ENCODE measurements at regions not wholly inside any gene's neighbourhood (a gene's known extent, or its start where the extent isn't known, plus 50 kb on each side); places are given as distances from the start of the nearest gene placed in this dataset.

DNA sequence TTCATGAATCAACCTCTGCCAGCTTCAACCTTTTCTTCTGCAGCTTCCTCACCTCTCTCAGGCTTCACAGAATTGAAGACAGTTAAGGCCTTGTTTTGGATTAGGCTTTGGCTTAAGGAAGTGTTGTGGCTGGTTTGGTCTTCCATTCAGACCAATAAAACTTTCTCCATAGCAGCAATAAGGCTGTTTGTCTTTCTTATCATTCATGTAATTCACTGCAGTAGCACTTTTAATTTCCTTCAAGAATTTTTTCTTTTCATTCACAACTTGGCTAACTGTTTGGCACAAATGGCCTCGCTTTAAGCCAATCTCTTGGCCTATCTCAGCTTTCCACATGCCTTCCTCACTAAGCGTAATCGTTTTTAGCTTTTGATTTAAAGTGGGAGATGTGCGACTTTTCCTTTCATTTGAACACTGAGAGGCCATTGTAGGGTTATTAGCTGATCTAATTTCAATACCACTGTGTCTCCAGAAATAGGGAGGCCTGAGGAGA is 229.5 kb downstream of the IPO8 start:
- Histone ChIP-seq H3K36me3 (ENCODE audit: control insufficient read depth, insufficient read depth, low read length) (no peaks in the 10 kb centered on the region), H2BK120ac (ENCODE audit: low read depth, low read length) (no peak overlapping the region), H3K4ac (ENCODE audit: low read depth, low read length) (no peak overlapping the region), H4K8ac (ENCODE audit: low read depth in 2 of 2, low read length in 2 of 2) (no peak overlapping the region), H3K4me2 (ENCODE audit: low read depth, low read length) (no peak overlapping the region), H3K56ac (ENCODE audit: extremely low read depth, insufficient read depth, low read length) (no peak overlapping the region), H3K4me3 (ENCODE audit: insufficient read depth, low read depth, low read length) (no peak overlapping the region), H3K9me1 (ENCODE audit: insufficient read depth, low read length) (no peaks in the 10 kb centered on the region), H2AFZ (replicated peaks; ENCODE audit: low read length, poor library complexity) (no peak overlapping the region), H3K18ac (ENCODE audit: low read depth, low read length) (no peak overlapping the region), H2AK9ac (replicated peaks; ENCODE audit: low read depth, low read length, poor library complexity) (no peak overlapping the region), H3K27ac (ENCODE audit: insufficient read depth, low read length) (no peak overlapping the region), H2BK15ac (ENCODE audit: low read depth, low read length) (no peak overlapping the region), H3K9me3 (ENCODE audit: control insufficient read depth, insufficient read depth, low read length) (peaks cover 2% of the 10 kb centered on the region; the same call in 1 of the 2 replicates), H2AK5ac (ENCODE audit: low read depth, low read length) (no peak overlapping the region), H3K79me1 (ENCODE audit: low read depth in 1 of 2, low read length in 2 of 2) (no peaks in the 10 kb centered on the region), H4K91ac (ENCODE audit: insufficient read depth, low read depth, low read length) (no peak overlapping the region), H3K9ac (ENCODE audit: low read depth, low read length) (no peak overlapping the region), H3K23ac (ENCODE audit: low read depth, low read length) (no peak overlapping the region), H2BK5ac (ENCODE audit: low read depth, low read length, poor library complexity, severe bottlenecking) (no peak overlapping the region), H4K5ac (ENCODE audit: low read depth, low read length) (no peak overlapping the region), H4K20me1 (ENCODE audit: insufficient read depth, low read length) (no peaks in the 10 kb centered on the region), H2BK20ac (ENCODE audit: low read depth, low read length) (no peak overlapping the region), H3K4me1 (ENCODE audit: control insufficient read depth, insufficient read depth, low read length) (no peaks in the 10 kb centered on the region), H3K14ac (replicated peaks; ENCODE audit: low read depth, low read length) (no peak overlapping the region), H3K27me3 (ENCODE audit: control insufficient read depth, insufficient read depth, low read length) (no peaks in the 10 kb centered on the region)
- CTCF ChIA-PET, result interaction anchor here (0.8 kb wide), 1 partner anchor 9 kb away, joined by 3 read pairs; no protein-coding TSS in a partner anchor
- DNase-seq (no peak), ATAC-seq (ENCODE audit: low read depth) (no peak)
- intact Hi-C loops (cut with micrococcal nuclease), result no loop called here
- dilution Hi-C loops (cut with HindIII; ENCODE audit: low sequenced_read_pairs, unreplicated experiment), result no loop called here
- POLR2A ChIA-PET (ENCODE audit: unreplicated experiment), result no interaction called here
- WGBS, 2 experiments (ENCODE audit: extremely low coverage in 2 of 2, insufficient read length in 1 of 2), result no CpG with 5 or more reads among the region's 4 CpGs
- no TSS peak for BruUV-seq (replicated peaks)
- TF ChIP-seq FOS (IDR thresholded peaks at IDR 0.05; ENCODE audit: low read depth, low read length) (no peak), NFE2L2 (IDR thresholded peaks at IDR 0.05; ENCODE audit: low read depth, low read length) (no peak), CEBPB (IDR thresholded peaks at IDR 0.05; ENCODE audit: low read depth, low read length) (no peak), MAFK (IDR thresholded peaks at IDR 0.05; ENCODE audit: low read depth, low read length) (no peak), RAD21 (IDR thresholded peaks at IDR 0.05; ENCODE audit: low read length) (no peak), MXI1 (IDR thresholded peaks at IDR 0.05; ENCODE audit: borderline replicate concordance, low read depth, low read length) (no peak), BHLHE40 (IDR thresholded peaks at IDR 0.05; ENCODE audit: low read depth, low read length) (no peak), CHD1 (IDR thresholded peaks at IDR 0.05; ENCODE audit: low read depth, low read length) (no peak), RFX5 (IDR thresholded peaks at IDR 0.05; ENCODE audit: low read depth, low read length) (no peak), MAZ (IDR thresholded peaks at IDR 0.05; ENCODE audit: borderline replicate concordance, low read depth, low read length) (no peak), RCOR1 (IDR thresholded peaks at IDR 0.05; ENCODE audit: insufficient replicate concordance, low read length) (no peak), POLR2A (IDR thresholded peaks at IDR 0.05; ENCODE audit: low read depth, low read length) (no peak), SMC3 (IDR thresholded peaks at IDR 0.05; ENCODE audit: low read depth, low read length) (no peak)
- TF ChIP-seq, protein P1, sequence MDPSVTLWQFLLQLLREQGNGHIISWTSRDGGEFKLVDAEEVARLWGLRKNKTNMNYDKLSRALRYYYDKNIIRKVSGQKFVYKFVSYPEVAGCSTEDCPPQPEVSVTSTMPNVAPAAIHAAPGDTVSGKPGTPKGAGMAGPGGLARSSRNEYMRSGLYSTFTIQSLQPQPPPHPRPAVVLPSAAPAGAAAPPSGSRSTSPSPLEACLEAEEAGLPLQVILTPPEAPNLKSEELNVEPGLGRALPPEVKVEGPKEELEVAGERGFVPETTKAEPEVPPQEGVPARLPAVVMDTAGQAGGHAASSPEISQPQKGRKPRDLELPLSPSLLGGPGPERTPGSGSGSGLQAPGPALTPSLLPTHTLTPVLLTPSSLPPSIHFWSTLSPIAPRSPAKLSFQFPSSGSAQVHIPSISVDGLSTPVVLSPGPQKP (IDR thresholded peaks at IDR 0.05; ENCODE audit: borderline replicate concordance, low read depth, low read length), result no peak
- TF ChIP-seq, protein P2, sequence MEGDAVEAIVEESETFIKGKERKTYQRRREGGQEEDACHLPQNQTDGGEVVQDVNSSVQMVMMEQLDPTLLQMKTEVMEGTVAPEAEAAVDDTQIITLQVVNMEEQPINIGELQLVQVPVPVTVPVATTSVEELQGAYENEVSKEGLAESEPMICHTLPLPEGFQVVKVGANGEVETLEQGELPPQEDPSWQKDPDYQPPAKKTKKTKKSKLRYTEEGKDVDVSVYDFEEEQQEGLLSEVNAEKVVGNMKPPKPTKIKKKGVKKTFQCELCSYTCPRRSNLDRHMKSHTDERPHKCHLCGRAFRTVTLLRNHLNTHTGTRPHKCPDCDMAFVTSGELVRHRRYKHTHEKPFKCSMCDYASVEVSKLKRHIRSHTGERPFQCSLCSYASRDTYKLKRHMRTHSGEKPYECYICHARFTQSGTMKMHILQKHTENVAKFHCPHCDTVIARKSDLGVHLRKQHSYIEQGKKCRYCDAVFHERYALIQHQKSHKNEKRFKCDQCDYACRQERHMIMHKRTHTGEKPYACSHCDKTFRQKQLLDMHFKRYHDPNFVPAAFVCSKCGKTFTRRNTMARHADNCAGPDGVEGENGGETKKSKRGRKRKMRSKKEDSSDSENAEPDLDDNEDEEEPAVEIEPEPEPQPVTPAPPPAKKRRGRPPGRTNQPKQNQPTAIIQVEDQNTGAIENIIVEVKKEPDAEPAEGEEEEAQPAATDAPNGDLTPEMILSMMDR (conservative IDR thresholded peaks at IDR 0.05; ENCODE audit: low read depth, low read length), result no peak
- TF ChIP-seq, protein P3, sequence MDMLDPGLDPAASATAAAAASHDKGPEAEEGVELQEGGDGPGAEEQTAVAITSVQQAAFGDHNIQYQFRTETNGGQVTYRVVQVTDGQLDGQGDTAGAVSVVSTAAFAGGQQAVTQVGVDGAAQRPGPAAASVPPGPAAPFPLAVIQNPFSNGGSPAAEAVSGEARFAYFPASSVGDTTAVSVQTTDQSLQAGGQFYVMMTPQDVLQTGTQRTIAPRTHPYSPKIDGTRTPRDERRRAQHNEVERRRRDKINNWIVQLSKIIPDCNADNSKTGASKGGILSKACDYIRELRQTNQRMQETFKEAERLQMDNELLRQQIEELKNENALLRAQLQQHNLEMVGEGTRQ (IDR thresholded peaks at IDR 0.05; ENCODE audit: low read depth, low read length), result no peak
- in situ Hi-C loops (cut with MboI; ENCODE audit: low sequenced_read_pairs), result no loop called here
